ENCODE measurements at regions not wholly inside any gene's neighbourhood (a gene's known extent, or its start where the extent isn't known, plus 50 kb on each side); places are given as distances from the start of the nearest gene placed in this dataset.

- Histone ChIP-seq H3K4me1 (ENCODE audit: insufficient read depth, low read length, poor library complexity, severe bottlenecking) (no peaks in the 10 kb centered on the region), H3K36me3 (ENCODE audit: insufficient read depth, low read length, poor library complexity, severe bottlenecking) (no peaks in the 10 kb centered on the region), H3K4me3 (ENCODE audit: low read depth, low read length, poor library complexity, severe bottlenecking) (no peak overlapping the region), H3K9me3 (ENCODE audit: low read depth, low read length, poor library complexity, severe bottlenecking) (no peaks in the 10 kb centered on the region), H3K27ac (ENCODE audit: low read depth, low read length, poor library complexity, severe bottlenecking) (no peak overlapping the region), H3K27me3 (replicated peaks; ENCODE audit: insufficient read depth, low read depth, low read length, poor library complexity) (peaks cover 3% of the 10 kb centered on the region)
- CTCF ChIA-PET = no interaction called here
- intact Hi-C loops (cut with micrococcal nuclease; ENCODE audit: unreplicated experiment) = no loop called here
- TF ChIP-seq CTCF (conservative IDR thresholded peaks at IDR 0.05; ENCODE audit: low read depth, low read length) (no peak), EZH2 (IDR thresholded peaks at IDR 0.05; ENCODE audit: borderline replicate concordance, low read depth, low read length, poor library complexity, severe bottlenecking) (no peak)
- BruUV-seq (replicated peaks) = no TSS peak
- DNase-seq (ENCODE audit: low spot score) = no peak
- POLR2A ChIA-PET (ENCODE audit: low non-redundant PET) = no interaction called here
Measured at GRCh38 chr11:95606824-95607223, 182.8 kb downstream of the FAM76B start.

GRCh38 chr11:95605271-95605940 lies 184.2 kb downstream of the FAM76B start:
- TF ChIP-seq EZH2 (IDR thresholded peaks at IDR 0.05; ENCODE audit: borderline replicate concordance, low read depth, low read length, poor library complexity, severe bottlenecking) = no peak
- TF ChIP-seq CTCF (conservative IDR thresholded peaks at IDR 0.05; ENCODE audit: low read depth, low read length) = no peak
- H3K9me3 ChIP-seq (ENCODE audit: low read depth, low read length, poor library complexity, severe bottlenecking) = no peaks in the 10 kb centered on the region
- CTCF ChIA-PET = no interaction called here
- no TSS peak for BruUV-seq (replicated peaks)
- intact Hi-C loops (cut with micrococcal nuclease; ENCODE audit: unreplicated experiment) = no loop called here
- H3K4me3 ChIP-seq (ENCODE audit: low read depth, low read length, poor library complexity, severe bottlenecking) = no peak overlapping the region
- POLR2A ChIA-PET (ENCODE audit: low non-redundant PET) = no interaction called here
- no peaks in the 10 kb centered on the region for H3K4me1 ChIP-seq (ENCODE audit: insufficient read depth, low read length, poor library complexity, severe bottlenecking)
- no peak for DNase-seq (ENCODE audit: low spot score)
- peaks cover 3% of the 10 kb centered on the region for H3K27me3 ChIP-seq (replicated peaks; ENCODE audit: insufficient read depth, low read depth, low read length, poor library complexity)
- no peaks in the 10 kb centered on the region for H3K36me3 ChIP-seq (ENCODE audit: insufficient read depth, low read length, poor library complexity, severe bottlenecking)
- H3K27ac ChIP-seq (ENCODE audit: low read depth, low read length, poor library complexity, severe bottlenecking) = no peak overlapping the region

- H3K27ac ChIP-seq (ENCODE audit: low read depth, low read length, poor library complexity, severe bottlenecking) = no peak overlapping the region
- intact Hi-C loops (cut with micrococcal nuclease; ENCODE audit: unreplicated experiment) = no loop called here
- peaks cover 3% of the 10 kb centered on the region for H3K27me3 ChIP-seq (replicated peaks; ENCODE audit: insufficient read depth, low read depth, low read length, poor library complexity)
- CTCF ChIA-PET = no interaction called here
- H3K4me1 ChIP-seq (ENCODE audit: insufficient read depth, low read length, poor library complexity, severe bottlenecking) = no peaks in the 10 kb centered on the region
- no TSS peak for BruUV-seq (replicated peaks)
- POLR2A ChIA-PET (ENCODE audit: low non-redundant PET) = no interaction called here
- H3K36me3 ChIP-seq (ENCODE audit: insufficient read depth, low read length, poor library complexity, severe bottlenecking) = no peaks in the 10 kb centered on the region
- no peak overlapping the region for H3K4me3 ChIP-seq (ENCODE audit: low read depth, low read length, poor library complexity, severe bottlenecking)
- DNase-seq (ENCODE audit: low spot score) = no peak
- no peaks in the 10 kb centered on the region for H3K9me3 ChIP-seq (ENCODE audit: low read depth, low read length, poor library complexity, severe bottlenecking)
- no peak for TF ChIP-seq CTCF (conservative IDR thresholded peaks at IDR 0.05; ENCODE audit: low read depth, low read length)
- TF ChIP-seq EZH2 (IDR thresholded peaks at IDR 0.05; ENCODE audit: borderline replicate concordance, low read depth, low read length, poor library complexity, severe bottlenecking) = no peak
Measured at GRCh38 chr11:95599959-95600586, 189.5 kb downstream of the FAM76B start.

Data from A673 (cell line).